ENCODE measurements at regions not wholly inside any gene's neighbourhood (a gene's known extent, or its start where the extent isn't known, plus 50 kb on each side); places are given as distances from the start of the nearest gene placed in this dataset.

GRCh38 chr22:49575703-49576081, 252.0 kb downstream of the BRD1 start:
- no peak for TF ChIP-seq ISL1 (CRISPR knock-in tag; IDR thresholded peaks at IDR 0.05)
- TF ChIP-seq TOX (CRISPR knock-in tag; IDR thresholded peaks at IDR 0.05; ENCODE audit: borderline replicate concordance), result no peak
- TF ChIP-seq CSDC2 (CRISPR knock-in tag; IDR thresholded peaks at IDR 0.05), result no peak
- no peak for TF ChIP-seq ARNTL (CRISPR knock-in tag; IDR thresholded peaks at IDR 0.05; ENCODE audit: borderline replicate concordance, low read depth)
- TF ChIP-seq ZNF8 (CRISPR knock-in tag; IDR thresholded peaks at IDR 0.05), result no peak
- no peak for TF ChIP-seq ZFP3 (CRISPR knock-in tag; IDR thresholded peaks at IDR 0.05)
- no peak for TF ChIP-seq GLIS3 (CRISPR knock-in tag; IDR thresholded peaks at IDR 0.05)
- TF ChIP-seq ZC3H10 (CRISPR knock-in tag; IDR thresholded peaks at IDR 0.05), result no peak
- no peak for TF ChIP-seq ZFP30 (CRISPR knock-in tag; IDR thresholded peaks at IDR 0.05)
- TF ChIP-seq TSHZ2 (CRISPR knock-in tag; IDR thresholded peaks at IDR 0.05), result no peak
- TF ChIP-seq RARB (CRISPR knock-in tag; IDR thresholded peaks at IDR 0.05), result no peak
- no peak for TF ChIP-seq ZNF70 (CRISPR knock-in tag; IDR thresholded peaks at IDR 0.05)
- no peak for TF ChIP-seq OSR1 (CRISPR knock-in tag; IDR thresholded peaks at IDR 0.05)
- TF ChIP-seq CSRNP3 (CRISPR knock-in tag; IDR thresholded peaks at IDR 0.05), result no peak
- no peak for TF ChIP-seq PATZ1 (CRISPR knock-in tag; IDR thresholded peaks at IDR 0.05; ENCODE audit: borderline replicate concordance)
- no peak for ATAC-seq

GRCh38 chr22:49574881-49575702, 252.6 kb downstream of the BRD1 start:
- TF ChIP-seq PATZ1 (CRISPR knock-in tag; IDR thresholded peaks at IDR 0.05; ENCODE audit: borderline replicate concordance) (no peak), ZNF565 (CRISPR knock-in tag; conservative IDR thresholded peaks at IDR 0.05; ENCODE audit: low read depth) (no peak), RARB (CRISPR knock-in tag; IDR thresholded peaks at IDR 0.05) (no peak), ISL1 (CRISPR knock-in tag; IDR thresholded peaks at IDR 0.05) (no peak), ZFP3 (CRISPR knock-in tag; IDR thresholded peaks at IDR 0.05) (no peak), TOX (CRISPR knock-in tag; IDR thresholded peaks at IDR 0.05; ENCODE audit: borderline replicate concordance) (no peak), TSHZ2 (CRISPR knock-in tag; IDR thresholded peaks at IDR 0.05) (no peak), CREB5 (CRISPR knock-in tag; IDR thresholded peaks at IDR 0.05; ENCODE audit: low read depth) (no peak), SNAI2 (CRISPR knock-in tag; IDR thresholded peaks at IDR 0.05) (no peak), ESRRG (CRISPR knock-in tag; IDR thresholded peaks at IDR 0.05) (no peak), TCF4 (CRISPR knock-in tag; IDR thresholded peaks at IDR 0.05; ENCODE audit: borderline replicate concordance) (no peak)
- ATAC-seq, result no peak

All from SK-N-SH treated with all-trans-retinoic acid at 6 μM for 48 hours (cell line).